Effector CD8-positive, alpha-beta T cell (primary cell): ENCODE measurements at regions not wholly inside any gene's neighbourhood (a gene's known extent, or its start where the extent isn't known, plus 50 kb on each side); places are given as distances from the start of the nearest gene placed in this dataset.
"Not testable (repeated sequence)": the region's sequence is repeated elsewhere in the genome, so short reads cannot be mapped to it uniquely, and the experiment has no call there.

ENCODE experiments used
- DNase-seq: peaks from one replicate; lab custom pipeline; 2025; lab: John Stamatoyannopoulos, UW

- DNase-seq: not testable (repeated sequence)
Measured at GRCh38 chr20:30164389-30164788, 1093.1 kb upstream of the DEFB115 start.

GRCh38 chr20:30167540-30167939 is 1089.9 kb upstream of the DEFB115 start:
- no peak for DNase-seq

GRCh38 chr20:30168025-30168799 is 1089.3 kb upstream of the DEFB115 start:
- peak; percentile 11 for DNase-seq

GRCh38 chr20:30168800-30169138 is 1088.7 kb upstream of the DEFB115 start:
- DNase-seq: no peak

- no peak for DNase-seq
Measured at GRCh38 chr20:30175681-30176080, 1081.8 kb upstream of the DEFB115 start.

- DNase-seq: not testable (repeated sequence)
Measured at GRCh38 chr20:30183124-30183523, 1074.3 kb upstream of the DEFB115 start.

GRCh38 chr20:30191785-30192184 is 1065.7 kb upstream of the DEFB115 start:
- not testable (repeated sequence) for DNase-seq

GRCh38 chr20:30234477-30234876 is 1023.0 kb upstream of the DEFB115 start:
- not testable (repeated sequence) for DNase-seq

- DNase-seq: not testable (repeated sequence)
Measured at GRCh38 chr20:30275073-30275472, 982.4 kb upstream of the DEFB115 start.

- DNase-seq: no peak
Measured at GRCh38 chr20:30281584-30282197, 975.8 kb upstream of the DEFB115 start.

GRCh38 chr20:30283476-30284280 is 973.8 kb upstream of the DEFB115 start:
- peak; percentile 66 for DNase-seq

GRCh38 chr20:30284281-30284905 is 973.1 kb upstream of the DEFB115 start:
- no peak for DNase-seq

GRCh38 chr20:30285677-30286076 is 971.8 kb upstream of the DEFB115 start:
- DNase-seq: no peak

GRCh38 chr20:30286157-30286556 is 971.3 kb upstream of the DEFB115 start:
- DNase-seq: no peak

GRCh38 chr20:30287459-30287858 is 970.0 kb upstream of the DEFB115 start:
- not testable (repeated sequence) for DNase-seq

- DNase-seq: no peak
Measured at GRCh38 chr20:30288346-30288745, 969.1 kb upstream of the DEFB115 start.

- DNase-seq: not testable (repeated sequence)
Measured at GRCh38 chr20:30289049-30289448, 968.4 kb upstream of the DEFB115 start.

- DNase-seq: not testable (repeated sequence)
Measured at GRCh38 chr20:30289711-30290141, 967.7 kb upstream of the DEFB115 start.

GRCh38 chr20:30290361-30291063 is 967.0 kb upstream of the DEFB115 start:
- DNase-seq: not testable (repeated sequence)

- not testable (repeated sequence) for DNase-seq
Measured at GRCh38 chr20:30291064-30291379, 966.4 kb upstream of the DEFB115 start.

GRCh38 chr20:30291686-30292085 is 965.8 kb upstream of the DEFB115 start:
- not testable (repeated sequence) for DNase-seq

- DNase-seq: not testable (repeated sequence)
Measured at GRCh38 chr20:30295396-30295795, 962.1 kb upstream of the DEFB115 start.
